Thymus (tissue), 11 donors: ENCODE measurements at regions not wholly inside any gene's neighbourhood (a gene's known extent, or its start where the extent isn't known, plus 50 kb on each side); places are given as distances from the start of the nearest gene placed in this dataset.

Source experiments
- DNase-seq, 9 donors: peaks; one replicate each; pipeline ENCODE4 v3.0.0-alpha.2; 2013; ENCODE audit warnings: low spot score in 9 of 9, low read depth in 6 of 9, missing footprints in 1 of 9
- H3K27ac ChIP-seq, 2 donors: one replicate each; pipeline ENCODE4 v1.5.1; 2013; ENCODE audit warnings: control low read depth in 1 of 2, low read depth in 1 of 2, low read length in 1 of 2, mild to moderate bottlenecking in 1 of 2, moderate library complexity in 1 of 2
- H3K27me3 ChIP-seq, 2 donors: one replicate each; pipeline ENCODE4 v1.5.1; 2013; ENCODE audit warnings: low read length in 1 of 2; ENCODE audit not compliant: control insufficient read depth in 2 of 2, insufficient read depth in 1 of 2
- H3K36me3 ChIP-seq, 2 donors: one replicate each; pipeline ENCODE4 v1.5.1; 2013; ENCODE audit warnings: low read length in 1 of 2, mild to moderate bottlenecking in 1 of 2, moderate library complexity in 1 of 2; ENCODE audit not compliant: control insufficient read depth in 2 of 2, insufficient read depth in 2 of 2
- H3K4me1 ChIP-seq, 2 donors: one replicate each; pipeline ENCODE4 v1.5.1; 2013; ENCODE audit warnings: low read length in 2 of 2; ENCODE audit not compliant: control insufficient read depth in 2 of 2, insufficient read depth in 2 of 2
- H3K4me3 ChIP-seq, 2 donors: one replicate each; pipeline ENCODE4 v1.5.1; 2013; ENCODE audit warnings: low read length in 2 of 2, control low read depth in 1 of 2, mild to moderate bottlenecking in 1 of 2
- H3K9me3 ChIP-seq, 2 donors: one replicate each; pipeline ENCODE4 v1.5.1; 2013; ENCODE audit warnings: low read length in 1 of 2, mild to moderate bottlenecking in 1 of 2; ENCODE audit not compliant: control insufficient read depth in 2 of 2, insufficient read depth in 1 of 2
- WGBS: extraction: QIAGEN DNeasy Blood & Tissue Kit; methylation state at CpG from one replicate; pipeline ENCODE4 v1.1.7; 2013; 5-methylcytosine and 5-hydroxymethylcytosine counted together
- donor health status: healthy.

- 88% methylated on average over 2 of the region's 2 CpGs for WGBS
- no peaks in the 10 kb centered on the region for H3K4me1 ChIP-seq
- H3K4me3 ChIP-seq, result no peak overlapping the region
- H3K27me3 ChIP-seq, result no peaks in the 10 kb centered on the region
- H3K9me3 ChIP-seq, result no peaks in the 10 kb centered on the region
- DNase-seq, result no peak
- no peaks in the 10 kb centered on the region for H3K36me3 ChIP-seq
- H3K27ac ChIP-seq, result no peak overlapping the region
Measured at GRCh38 chr16:6204945-6205344, 1107.3 kb upstream of the EEF2KMT start.

- no peaks in the 10 kb centered on the region for H3K4me1 ChIP-seq
- no peak overlapping the region for H3K27ac ChIP-seq
- no peaks in the 10 kb centered on the region for H3K36me3 ChIP-seq
- no peaks in the 10 kb centered on the region for H3K9me3 ChIP-seq
- H3K27me3 ChIP-seq, result no peaks in the 10 kb centered on the region
- 95% methylated on average over 6 of the region's 6 CpGs for WGBS
- DNase-seq, result no peak
- no peak overlapping the region for H3K4me3 ChIP-seq
Measured at GRCh38 chr16:6200861-6201260, 1103.3 kb upstream of the EEF2KMT start.

GRCh38 chr16:6200271-6200670 is 1102.7 kb upstream of the EEF2KMT start:
- no peaks in the 10 kb centered on the region for H3K27me3 ChIP-seq
- no peak for DNase-seq
- no peak overlapping the region for H3K27ac ChIP-seq
- H3K4me3 ChIP-seq, result no peak overlapping the region
- no peaks in the 10 kb centered on the region for H3K9me3 ChIP-seq
- 95% methylated on average over 6 of the region's 6 CpGs for WGBS
- H3K4me1 ChIP-seq, result no peaks in the 10 kb centered on the region
- H3K36me3 ChIP-seq, result no peaks in the 10 kb centered on the region

- no peaks in the 10 kb centered on the region for H3K4me1 ChIP-seq
- no peaks in the 10 kb centered on the region for H3K9me3 ChIP-seq
- no peak overlapping the region for H3K4me3 ChIP-seq
- H3K36me3 ChIP-seq, result no peaks in the 10 kb centered on the region
- 13% methylated on average over 2 of the region's 2 CpGs for WGBS
- no peak for DNase-seq
- H3K27me3 ChIP-seq, result no peaks in the 10 kb centered on the region
- no peak overlapping the region for H3K27ac ChIP-seq
Measured at GRCh38 chr16:6195966-6196365, 1098.4 kb upstream of the EEF2KMT start.

- Histone ChIP-seq H3K36me3 (no peaks in the 10 kb centered on the region), H3K27ac (no peak overlapping the region), H3K4me3 (no peak overlapping the region), H3K4me1 (no peaks in the 10 kb centered on the region), H3K9me3 (no peaks in the 10 kb centered on the region), H3K27me3 (no peaks in the 10 kb centered on the region)
- DNase-seq, result no peak
- WGBS, result 25% methylated on average over 3 of the region's 3 CpGs
Measured at GRCh38 chr16:6193718-6194117, 1096.1 kb upstream of the EEF2KMT start.

GRCh38 chr16:6192984-6193383 is 1095.4 kb upstream of the EEF2KMT start:
- no peaks in the 10 kb centered on the region for H3K27me3 ChIP-seq

GRCh38 chr16:6192532-6192931 is 1094.9 kb upstream of the EEF2KMT start:
- Histone ChIP-seq H3K4me3 (no peak overlapping the region), H3K36me3 (no peaks in the 10 kb centered on the region), H3K4me1 (no peaks in the 10 kb centered on the region), H3K27ac (no peak overlapping the region), H3K27me3 (no peaks in the 10 kb centered on the region), H3K9me3 (no peaks in the 10 kb centered on the region)
- WGBS, result 93% methylated on average over 3 of the region's 3 CpGs
- DNase-seq, result no peak

More at GRCh38 chr16:6192984-6193383, 1095.4 kb upstream of the EEF2KMT start:
- Histone ChIP-seq H3K4me3 (no peak overlapping the region), H3K36me3 (no peaks in the 10 kb centered on the region), H3K9me3 (no peaks in the 10 kb centered on the region), H3K27ac (no peak overlapping the region), H3K4me1 (no peaks in the 10 kb centered on the region)
- 88% methylated on average over 5 of the region's 5 CpGs for WGBS
- no peak for DNase-seq

- Histone ChIP-seq H3K36me3 (no peaks in the 10 kb centered on the region), H3K4me3 (no peak overlapping the region), H3K9me3 (no peaks in the 10 kb centered on the region), H3K27me3 (no peaks in the 10 kb centered on the region), H3K4me1 (no peaks in the 10 kb centered on the region), H3K27ac (no peak overlapping the region)
- no peak for DNase-seq
- WGBS, result 88% methylated on average over 7 of the region's 7 CpGs
Measured at GRCh38 chr16:6190776-6191175, 1093.2 kb upstream of the EEF2KMT start.

- Histone ChIP-seq H3K4me3 (no peak overlapping the region), H3K9me3 (no peaks in the 10 kb centered on the region), H3K27me3 (no peaks in the 10 kb centered on the region), H3K27ac (no peak overlapping the region), H3K36me3 (no peaks in the 10 kb centered on the region), H3K4me1 (no peaks in the 10 kb centered on the region)
- no peak for DNase-seq
- 88% methylated on average over 9 of the region's 9 CpGs for WGBS
Measured at GRCh38 chr16:6189216-6189615, 1091.6 kb upstream of the EEF2KMT start.

GRCh38 chr16:6177616-6178180 is 1080.1 kb upstream of the EEF2KMT start:
- H3K27me3 ChIP-seq, result no peaks in the 10 kb centered on the region
- H3K4me1 ChIP-seq, result no peaks in the 10 kb centered on the region
- no peaks in the 10 kb centered on the region for H3K9me3 ChIP-seq
- WGBS, result 80% methylated on average over 5 of the region's 5 CpGs
- no peak overlapping the region for H3K4me3 ChIP-seq
- DNase-seq, result no peak
- H3K27ac ChIP-seq, result no peak overlapping the region
- no peaks in the 10 kb centered on the region for H3K36me3 ChIP-seq
